ENCODE measurements at regions not wholly inside any gene's neighbourhood (a gene's known extent, or its start where the extent isn't known, plus 50 kb on each side); places are given as distances from the start of the nearest gene placed in this dataset.

- DNase-seq (ENCODE audit: low read depth): no peak
Observed at GRCh38 chr3:106533788-106534160, 665.0 kb upstream of the CBLB start.

- DNase-seq (ENCODE audit: low read depth): peak; percentile 19
Observed at GRCh38 chr3:106534206-106534605, 665.4 kb upstream of the CBLB start.

GRCh38 chr3:106540743-106541142, 671.9 kb upstream of the CBLB start:
- no peak for DNase-seq (ENCODE audit: low read depth)

- no peak for DNase-seq (ENCODE audit: low read depth)
Observed at GRCh38 chr3:106542101-106542769, 673.4 kb upstream of the CBLB start.

GRCh38 chr3:106552351-106553043, 683.7 kb upstream of the CBLB start:
- no peak for DNase-seq (ENCODE audit: low read depth)

- no peak for DNase-seq (ENCODE audit: low read depth)
Observed at GRCh38 chr3:106560451-106560966, 691.7 kb upstream of the CBLB start.

GRCh38 chr3:106566277-106566676, 697.5 kb upstream of the CBLB start:
- DNase-seq (ENCODE audit: low read depth): no peak

GRCh38 chr3:106570426-106570825, 701.6 kb upstream of the CBLB start:
- DNase-seq (ENCODE audit: low read depth): no peak

GRCh38 chr3:106573605-106574004, 704.8 kb upstream of the CBLB start:
- no peak for DNase-seq (ENCODE audit: low read depth)

GRCh38 chr3:106575029-106575428, 706.2 kb upstream of the CBLB start:
- no peak for DNase-seq (ENCODE audit: low read depth)

GRCh38 chr3:106577241-106577640, 708.4 kb upstream of the CBLB start:
- DNase-seq (ENCODE audit: low read depth): no peak

- no peak for DNase-seq (ENCODE audit: low read depth)
Observed at GRCh38 chr3:106578911-106579310, 710.1 kb upstream of the CBLB start.

GRCh38 chr3:106582151-106582550, 713.3 kb upstream of the CBLB start:
- no peak for DNase-seq (ENCODE audit: low read depth)

GRCh38 chr3:106587551-106587950, 718.7 kb upstream of the CBLB start:
- DNase-seq (ENCODE audit: low read depth): no peak

- DNase-seq (ENCODE audit: low read depth): no peak
Observed at GRCh38 chr3:106588739-106589138, 719.9 kb upstream of the CBLB start.

GRCh38 chr3:106589311-106589942, 720.6 kb upstream of the CBLB start:
- no peak for DNase-seq (ENCODE audit: low read depth)

- DNase-seq (ENCODE audit: low read depth): no peak
Observed at GRCh38 chr3:106590216-106590615, 721.4 kb upstream of the CBLB start.

- no peak for DNase-seq (ENCODE audit: low read depth)
Observed at GRCh38 chr3:106593381-106593780, 724.6 kb upstream of the CBLB start.

GRCh38 chr3:106609666-106610301, 741.0 kb upstream of the CBLB start:
- DNase-seq (ENCODE audit: low read depth): peak; percentile 11

GRCh38 chr3:106610362-106610959, 741.6 kb upstream of the CBLB start:
- DNase-seq (ENCODE audit: low read depth): no peak

GRCh38 chr3:106611116-106611515, 742.3 kb upstream of the CBLB start:
- DNase-seq (ENCODE audit: low read depth): no peak

GRCh38 chr3:106611841-106612240, 743.0 kb upstream of the CBLB start:
- no peak for DNase-seq (ENCODE audit: low read depth)
